Endothelial cell of umbilical vein (primary cell): ENCODE measurements at regions not wholly inside any gene's neighbourhood (a gene's known extent, or its start where the extent isn't known, plus 50 kb on each side); places are given as distances from the start of the nearest gene placed in this dataset.

Experiments used
- POLR2AphosphoS5 ChIP-seq: IDR thresholded peaks from 2 replicates; pipeline ENCODE4 v1.6.1; 2012; ENCODE audit warnings: low read depth, mild to moderate bottlenecking, control low read depth, low read length, moderate library complexity; ENCODE audit not compliant: insufficient read depth
- TF ChIP-seq, protein P1 (sequence below), 2 donors: IDR thresholded peaks; 1 replicate in 1 of 2; 2 replicates in 1 of 2; pipeline ENCODE4 v1.5.1; 2011; ENCODE audit warnings: low read length in 2 of 2, mild to moderate bottlenecking in 2 of 2, moderate library complexity in 2 of 2, control low read depth in 1 of 2, inconsistent platforms in 1 of 2, low read depth in 1 of 2; ENCODE audit not compliant: insufficient read depth in 1 of 2; ENCODE audit errors: extremely low read depth in 1 of 2

DNA sequence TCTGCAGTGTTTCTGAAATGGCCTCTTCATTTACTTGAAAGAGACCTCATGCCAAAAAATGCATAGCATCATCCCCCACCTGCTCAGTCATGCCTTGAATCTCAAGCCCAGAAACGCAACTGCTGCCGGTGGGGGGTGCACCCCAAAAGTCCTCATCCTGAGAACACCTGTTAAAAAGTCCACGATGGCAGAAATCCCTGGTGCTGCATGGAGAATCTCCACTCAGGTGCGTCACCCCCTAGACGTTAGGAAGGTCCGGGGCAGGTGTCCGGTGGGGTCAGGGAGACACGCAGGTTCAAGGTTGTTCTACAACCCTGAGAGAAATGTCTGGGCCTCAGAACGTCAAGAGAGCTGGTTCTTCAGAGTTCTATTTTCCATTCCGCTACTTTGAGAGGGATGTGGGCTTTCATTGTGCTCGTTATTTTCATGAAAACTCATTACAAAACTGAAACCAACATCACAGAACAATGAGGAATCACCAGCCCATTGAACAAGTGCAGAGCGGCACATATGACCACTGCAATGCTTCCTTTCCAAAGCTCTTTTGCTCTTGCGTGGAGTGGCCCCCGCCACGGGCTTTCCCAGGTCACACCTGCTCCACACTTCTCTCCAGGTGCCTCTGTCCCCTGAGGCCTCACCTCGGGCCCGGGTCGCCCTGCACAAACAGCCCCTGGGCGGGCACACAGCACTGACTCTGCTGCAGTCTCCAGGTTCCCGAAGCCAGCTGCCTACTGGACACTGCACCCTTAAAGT is 201.9 kb downstream of the TOMM20 start:
- TF ChIP-seq, protein P1, sequence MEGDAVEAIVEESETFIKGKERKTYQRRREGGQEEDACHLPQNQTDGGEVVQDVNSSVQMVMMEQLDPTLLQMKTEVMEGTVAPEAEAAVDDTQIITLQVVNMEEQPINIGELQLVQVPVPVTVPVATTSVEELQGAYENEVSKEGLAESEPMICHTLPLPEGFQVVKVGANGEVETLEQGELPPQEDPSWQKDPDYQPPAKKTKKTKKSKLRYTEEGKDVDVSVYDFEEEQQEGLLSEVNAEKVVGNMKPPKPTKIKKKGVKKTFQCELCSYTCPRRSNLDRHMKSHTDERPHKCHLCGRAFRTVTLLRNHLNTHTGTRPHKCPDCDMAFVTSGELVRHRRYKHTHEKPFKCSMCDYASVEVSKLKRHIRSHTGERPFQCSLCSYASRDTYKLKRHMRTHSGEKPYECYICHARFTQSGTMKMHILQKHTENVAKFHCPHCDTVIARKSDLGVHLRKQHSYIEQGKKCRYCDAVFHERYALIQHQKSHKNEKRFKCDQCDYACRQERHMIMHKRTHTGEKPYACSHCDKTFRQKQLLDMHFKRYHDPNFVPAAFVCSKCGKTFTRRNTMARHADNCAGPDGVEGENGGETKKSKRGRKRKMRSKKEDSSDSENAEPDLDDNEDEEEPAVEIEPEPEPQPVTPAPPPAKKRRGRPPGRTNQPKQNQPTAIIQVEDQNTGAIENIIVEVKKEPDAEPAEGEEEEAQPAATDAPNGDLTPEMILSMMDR (IDR thresholded peaks at IDR 0.05; ENCODE audit: extremely low read depth in 1 of 2, insufficient read depth in 1 of 2, low read depth in 1 of 2, low read length in 2 of 2), result no peak
- no peak for TF ChIP-seq POLR2AphosphoS5
